ENCODE measurements at regions not wholly inside any gene's neighbourhood (a gene's known extent, or its start where the extent isn't known, plus 50 kb on each side); places are given as distances from the start of the nearest gene placed in this dataset.

DNA sequence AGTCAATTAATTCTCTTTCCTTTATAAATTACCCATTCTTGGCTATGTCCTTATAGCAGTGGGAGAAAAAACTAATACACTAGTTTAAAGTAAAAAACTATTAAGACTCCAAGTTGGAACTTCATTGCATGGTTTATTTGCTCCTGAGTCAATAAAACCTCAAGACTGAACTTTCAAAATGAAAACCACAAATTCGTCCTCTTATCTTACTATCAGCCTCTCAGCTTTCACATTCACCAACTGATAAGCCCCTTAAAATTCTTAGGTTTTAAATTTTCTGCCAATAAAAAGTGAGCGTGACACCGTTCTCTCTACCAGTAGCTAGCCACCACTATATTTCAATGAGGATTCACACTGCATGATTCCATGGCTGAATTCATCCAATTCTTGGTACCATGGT lies 346.4 kb upstream of the NPSR1 start:
- no peaks in the 10 kb centered on the region for H3K36me3 Mint-ChIP-seq
- H3K27ac Mint-ChIP-seq: no peak overlapping the region
- no peak for DNase-seq (ENCODE audit: low spot score in 2 of 2)
- H3K9me3 Mint-ChIP-seq: peaks cover 9 to 10% of the 10 kb centered on the region in 2 donors
- no peak for ATAC-seq

DNA sequence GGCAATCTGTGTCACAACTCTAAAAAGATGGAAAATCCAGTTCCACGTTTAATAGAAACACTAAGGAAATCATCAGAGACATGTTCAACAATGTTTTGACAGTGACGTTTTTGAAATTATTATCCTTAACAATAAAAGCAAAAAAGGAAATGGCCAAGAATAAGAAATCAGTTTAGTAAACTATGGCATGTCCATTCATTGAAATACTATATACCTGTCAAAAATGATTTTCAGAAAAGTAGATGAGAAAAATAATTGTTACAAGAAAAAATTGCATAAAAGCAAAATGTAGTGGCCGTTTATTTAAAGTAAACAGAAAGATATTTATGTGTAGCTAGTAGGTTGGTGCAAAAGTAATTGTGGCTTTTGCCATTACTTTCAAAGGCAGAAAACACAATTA lies 345.4 kb upstream of the NPSR1 start:
- no peak for DNase-seq (ENCODE audit: low spot score in 2 of 2)
- Mint-ChIP-seq H3K9me3 (peaks cover 9 to 10% of the 10 kb centered on the region in 2 donors), H3K27ac (no peak overlapping the region), H3K36me3 (no peaks in the 10 kb centered on the region)
- no peak for ATAC-seq

DNA sequence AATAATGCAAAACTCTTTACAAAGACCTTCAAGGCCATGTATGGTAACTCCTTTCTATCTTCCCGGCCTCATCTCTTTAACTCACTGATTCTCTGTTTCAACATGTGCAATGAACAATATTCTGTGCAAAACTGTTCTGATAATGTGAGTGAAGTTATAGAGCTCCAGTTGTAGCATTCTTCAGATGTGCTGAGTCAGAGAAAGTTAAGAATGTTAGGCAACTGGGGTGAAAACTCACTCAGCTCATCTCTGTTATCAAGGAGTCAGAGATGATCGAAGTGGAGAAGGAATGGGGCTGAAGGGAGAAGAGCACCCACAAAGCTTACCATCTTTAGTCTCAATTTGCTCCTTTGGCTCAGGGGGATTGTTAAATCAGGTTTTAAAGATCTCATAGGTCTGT lies 344.7 kb upstream of the NPSR1 start:
- H3K9me3 Mint-ChIP-seq: peaks cover 9 to 10% of the 10 kb centered on the region in 2 donors
- ATAC-seq: no peak

DNA sequence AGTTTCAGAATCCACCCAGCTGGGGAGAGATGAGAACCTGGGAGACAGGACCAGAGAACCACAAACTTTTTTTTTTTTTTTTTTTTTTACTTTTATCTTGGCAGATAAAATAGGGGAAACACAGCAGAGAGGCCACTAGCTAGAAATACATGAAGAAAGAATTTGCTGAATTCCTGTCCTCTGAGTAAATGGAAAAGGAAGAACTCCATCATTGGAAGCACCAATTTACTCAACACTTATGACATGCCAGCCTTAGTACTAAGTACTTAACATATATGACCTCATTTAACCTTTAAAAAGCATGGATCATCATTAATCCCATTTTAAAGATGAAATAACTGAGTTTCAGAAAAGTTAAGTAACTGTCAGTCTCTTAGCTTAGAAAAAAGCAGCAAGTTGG lies 343.0 kb upstream of the NPSR1 start:
- Mint-ChIP-seq H3K9me3 (peaks cover 9 to 10% of the 10 kb centered on the region in 2 donors), H3K27ac (no peak overlapping the region), H3K36me3 (no peaks in the 10 kb centered on the region)
- no peak for DNase-seq (ENCODE audit: low spot score in 2 of 2)
- no peak for ATAC-seq

More for the DNA sequence above, 344.7 kb upstream of the NPSR1 start:
- no peak for DNase-seq (ENCODE audit: low spot score in 2 of 2)
- Mint-ChIP-seq H3K36me3 (no peaks in the 10 kb centered on the region), H3K27ac (no peak overlapping the region)

DNA sequence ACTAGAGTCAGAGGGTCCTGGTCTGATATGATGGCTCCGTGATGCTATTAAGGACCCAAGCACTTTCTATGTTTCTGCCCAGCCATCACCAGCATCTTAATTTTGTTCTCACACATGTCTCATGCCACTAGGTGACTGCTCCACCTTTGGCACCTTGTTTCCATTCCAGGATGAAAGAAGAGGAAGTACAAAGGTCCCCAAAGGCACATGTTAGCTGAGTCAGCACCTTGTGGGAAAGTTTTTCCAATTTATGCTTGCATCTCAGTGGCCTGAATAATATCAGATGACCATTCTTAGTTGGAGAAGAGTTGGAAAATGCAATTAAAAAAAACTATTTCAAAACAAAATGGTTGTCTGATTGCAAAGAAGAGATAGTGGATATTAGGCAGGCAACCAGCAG lies 341.0 kb upstream of the NPSR1 start:
- no peaks in the 10 kb centered on the region for H3K36me3 Mint-ChIP-seq
- ATAC-seq: no peak

DNA sequence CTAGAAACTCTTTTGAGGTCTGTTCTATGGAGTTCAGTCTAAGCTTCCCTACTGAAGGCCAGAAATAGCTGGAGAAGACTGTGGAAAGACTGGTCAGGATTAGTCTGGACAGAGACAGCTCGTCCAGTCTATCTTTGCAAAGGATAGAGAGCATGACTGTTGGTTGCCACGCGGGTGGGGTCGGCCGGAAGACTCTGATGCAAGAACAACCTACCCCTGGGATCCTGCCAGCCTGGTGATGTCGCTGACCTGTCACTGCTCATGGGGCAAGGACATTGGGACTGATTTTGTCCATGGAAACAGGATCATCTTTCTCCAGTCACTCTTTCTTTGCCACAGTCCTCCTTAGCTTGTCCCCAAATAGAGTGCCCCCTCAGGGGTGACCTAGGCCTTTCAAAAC lies 337.6 kb upstream of the NPSR1 start:
- no peak for ATAC-seq
- no peaks in the 10 kb centered on the region for H3K36me3 Mint-ChIP-seq
- no peak overlapping the region for H3K27ac Mint-ChIP-seq
- DNase-seq (ENCODE audit: low spot score in 2 of 2): no peak
- no peaks in the 10 kb centered on the region for H3K9me3 Mint-ChIP-seq

More for the DNA sequence above, 341.0 kb upstream of the NPSR1 start:
- Mint-ChIP-seq H3K9me3 (peaks cover 6% of the 10 kb centered on the region in 2 donors), H3K27ac (no peak overlapping the region)
- DNase-seq (ENCODE audit: low spot score in 2 of 2): no peak

DNA sequence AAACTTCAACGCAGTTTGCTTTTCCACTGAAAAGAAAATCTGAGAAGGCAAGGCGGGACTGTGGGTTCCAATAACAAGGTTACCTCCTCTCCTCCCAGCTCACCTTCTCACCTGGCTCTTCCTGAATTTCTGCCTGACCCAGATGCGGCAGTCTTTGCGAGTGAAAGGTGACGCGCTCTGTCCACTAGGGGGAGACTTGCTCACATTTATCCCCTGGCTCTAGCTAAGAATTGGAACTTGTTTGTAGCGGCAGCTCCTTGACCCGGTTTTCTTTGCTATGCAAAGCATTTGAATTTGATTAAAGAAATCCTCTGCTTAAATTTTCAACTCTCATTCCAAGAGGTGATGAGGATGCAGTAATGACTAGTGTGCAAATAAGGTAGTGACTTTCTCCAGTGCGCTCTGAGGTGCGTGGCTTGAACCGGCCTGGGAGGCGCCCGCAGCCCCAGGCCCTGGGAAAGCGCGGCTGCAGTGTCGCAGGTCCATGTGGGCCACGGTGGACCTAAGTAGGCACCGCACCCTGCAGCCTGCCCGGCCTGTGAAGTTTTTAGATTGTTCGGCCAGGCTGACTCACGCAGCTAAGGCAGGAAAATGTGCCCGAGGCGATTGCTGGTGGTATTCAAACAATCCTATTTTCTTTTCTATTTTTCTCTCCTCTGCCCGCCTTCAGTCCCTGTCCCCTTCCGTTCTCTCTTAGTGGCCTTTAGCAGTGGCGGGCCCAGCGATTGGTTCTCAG lies 336.9 kb upstream of the NPSR1 start:
- peak; percentile 47 to 76 for ATAC-seq
- no peak overlapping the region for H3K27ac Mint-ChIP-seq
- no peaks in the 10 kb centered on the region for H3K9me3 Mint-ChIP-seq
- no peaks in the 10 kb centered on the region for H3K36me3 Mint-ChIP-seq
- peak in 1 of 2 donors; percentile 22 for DNase-seq (ENCODE audit: low spot score in 2 of 2)

DNA sequence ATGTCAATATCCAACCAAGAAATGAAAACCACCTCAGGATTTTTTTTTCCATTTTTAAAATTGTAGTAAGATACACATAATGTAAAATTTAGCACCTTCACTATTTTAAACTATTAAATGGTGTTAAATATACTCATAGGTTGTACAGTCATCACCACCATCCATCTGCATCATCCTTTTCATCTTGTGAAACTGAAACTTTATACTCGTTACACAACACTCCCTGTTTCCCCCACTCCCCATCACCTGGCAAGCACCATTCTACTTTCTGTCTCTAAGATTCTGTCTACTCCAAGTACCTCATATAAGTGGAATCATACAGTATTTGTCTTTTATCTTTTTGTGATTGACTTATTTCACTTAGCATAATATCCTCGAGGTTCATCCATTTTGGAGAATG lies 335.2 kb upstream of the NPSR1 start:
- DNase-seq (ENCODE audit: low spot score in 2 of 2): peak in 1 of 2 donors; percentile 3
- Mint-ChIP-seq H3K27ac (no peak overlapping the region), H3K9me3 (no peaks in the 10 kb centered on the region), H3K36me3 (no peaks in the 10 kb centered on the region)
- ATAC-seq: peak in 1 of 2 donors; percentile 91

DNA sequence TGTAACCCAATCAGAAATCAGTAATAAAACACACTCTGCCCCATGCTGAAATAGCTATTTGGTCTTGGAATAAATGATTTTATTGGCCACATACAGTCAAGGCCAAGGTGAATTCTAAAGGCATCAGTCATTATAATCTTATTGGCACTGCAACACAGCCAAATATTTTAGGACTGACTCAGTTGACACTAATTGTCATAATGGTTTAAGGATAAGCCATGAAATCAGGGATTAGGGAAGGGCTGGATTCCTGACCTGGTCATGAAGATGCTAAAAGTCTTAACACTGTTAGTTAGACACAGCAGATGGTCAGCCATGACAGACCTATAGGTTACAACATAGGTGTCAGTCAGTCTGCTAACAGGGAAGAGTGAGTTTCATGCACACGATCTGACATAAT lies 330.3 kb upstream of the NPSR1 start:
- Mint-ChIP-seq H3K36me3 (no peaks in the 10 kb centered on the region), H3K27ac (no peak overlapping the region), H3K9me3 (no peaks in the 10 kb centered on the region)
- ATAC-seq: no peak
- no peak for DNase-seq (ENCODE audit: low spot score in 2 of 2)

DNA sequence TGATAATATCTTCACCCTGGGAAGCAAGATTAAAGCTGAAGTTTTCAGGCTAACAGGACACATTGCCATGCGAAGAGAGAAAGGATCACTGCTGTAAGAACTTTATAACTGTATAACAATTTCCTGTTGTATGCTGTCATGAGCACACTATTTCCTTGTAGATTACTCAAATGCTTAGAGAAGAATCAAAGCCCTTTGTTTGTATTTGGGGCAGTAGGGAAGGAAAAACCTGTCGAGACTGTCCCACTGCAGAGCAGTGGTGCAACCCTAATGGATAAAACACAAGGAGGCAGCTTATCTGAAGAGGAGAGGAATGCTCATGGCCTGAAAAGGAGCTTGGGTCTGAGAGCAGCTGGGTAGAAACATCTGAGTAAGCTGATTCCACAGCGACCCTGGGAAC lies 327.7 kb upstream of the NPSR1 start:
- Mint-ChIP-seq H3K27ac (no peak overlapping the region), H3K36me3 (no peaks in the 10 kb centered on the region), H3K9me3 (peaks cover 10 to 12% of the 10 kb centered on the region in 2 donors)
- ATAC-seq (no peak), DNase-seq (ENCODE audit: low spot score in 2 of 2) (no peak)

DNA sequence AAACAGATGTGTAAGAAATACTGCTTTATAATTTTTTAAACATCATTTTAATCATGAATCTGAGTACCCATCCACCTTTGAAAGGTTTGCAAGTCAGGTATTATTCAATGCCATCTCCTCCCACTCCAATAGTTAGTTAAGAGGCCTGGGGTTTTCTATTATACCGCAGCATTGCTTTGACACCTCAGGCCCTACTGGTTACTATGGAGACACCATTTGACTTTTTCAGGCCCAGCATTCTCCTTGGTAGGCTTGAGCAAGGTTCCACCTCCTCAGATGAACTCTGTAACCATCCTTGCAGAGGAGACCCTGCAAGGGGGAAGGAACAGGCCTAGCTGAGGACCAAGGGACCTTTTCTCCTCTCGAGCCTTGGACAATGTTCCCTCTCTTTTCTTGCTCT lies 326.9 kb upstream of the NPSR1 start:
- Mint-ChIP-seq H3K9me3 (peaks cover 10 to 12% of the 10 kb centered on the region in 2 donors), H3K36me3 (no peaks in the 10 kb centered on the region), H3K27ac (no peak overlapping the region)
- no peak for DNase-seq (ENCODE audit: low spot score in 2 of 2)
- no peak for ATAC-seq

DNA sequence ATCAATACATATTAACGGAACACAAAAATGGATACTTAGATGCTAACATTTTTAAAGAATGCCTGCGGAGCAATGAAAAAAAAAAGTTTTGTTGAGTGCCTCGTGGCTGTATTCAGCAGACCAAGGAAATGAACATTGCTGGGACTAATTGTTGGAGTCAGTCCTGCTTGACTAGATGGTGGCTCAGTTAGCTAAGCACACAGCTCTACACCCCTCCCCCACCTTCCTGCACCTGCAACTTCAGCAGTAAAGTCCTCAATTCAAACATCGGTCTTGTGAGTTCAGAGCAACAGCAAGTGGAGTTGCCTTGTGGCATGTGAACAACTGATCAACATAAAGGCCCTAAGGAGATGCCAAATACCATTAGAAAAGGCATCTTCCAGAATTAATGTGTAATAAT lies 326.0 kb upstream of the NPSR1 start:
- Mint-ChIP-seq H3K27ac (no peak overlapping the region), H3K36me3 (no peaks in the 10 kb centered on the region), H3K9me3 (peaks cover 10 to 12% of the 10 kb centered on the region in 2 donors)
- ATAC-seq: no peak
- no peak for DNase-seq (ENCODE audit: low spot score in 2 of 2)

DNA sequence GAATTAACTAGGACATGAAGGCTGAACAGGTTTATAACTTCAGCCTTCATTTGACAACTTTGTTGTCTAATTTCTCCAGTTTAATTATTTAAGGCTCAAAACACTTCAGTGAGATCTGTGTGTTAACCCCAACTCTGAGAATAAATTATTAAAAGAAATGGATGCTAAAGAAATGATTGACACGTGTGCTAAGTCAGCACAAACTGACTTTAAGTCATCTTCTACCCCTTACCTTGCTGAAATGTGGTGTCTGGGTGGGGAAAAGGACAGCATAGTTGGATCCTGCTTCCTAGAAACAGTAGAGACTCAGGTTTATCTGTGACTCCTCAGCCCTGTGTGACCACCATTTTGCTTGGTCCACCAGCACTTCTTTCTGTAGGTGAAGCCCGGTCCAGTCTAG lies 324.8 kb upstream of the NPSR1 start:
- no peak for ATAC-seq
- Mint-ChIP-seq H3K9me3 (peaks cover 14 to 16% of the 10 kb centered on the region in 2 donors), H3K36me3 (no peaks in the 10 kb centered on the region), H3K27ac (no peak overlapping the region)
- DNase-seq (ENCODE audit: low spot score in 2 of 2): no peak

DNA sequence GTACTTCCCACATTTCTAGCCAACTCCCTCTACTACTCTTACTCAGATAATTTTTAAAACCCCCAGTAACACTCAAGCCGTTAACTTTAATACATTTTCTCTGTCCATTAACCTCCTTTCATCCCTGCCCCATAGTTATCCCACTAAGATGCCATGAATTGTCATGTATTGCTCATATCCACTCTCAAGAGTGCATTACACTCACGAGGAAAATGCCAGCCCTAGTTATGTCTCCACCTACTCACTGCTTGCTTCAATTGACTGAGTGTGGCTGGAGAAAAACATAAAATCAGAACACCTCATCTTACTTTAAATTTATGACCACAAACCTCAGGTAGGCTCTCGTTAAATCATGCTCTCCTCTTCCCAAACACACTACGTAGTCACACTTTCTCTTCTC lies 324.1 kb upstream of the NPSR1 start:
- ATAC-seq: no peak
- Mint-ChIP-seq H3K36me3 (no peaks in the 10 kb centered on the region), H3K9me3 (peaks cover 14 to 20% of the 10 kb centered on the region in 2 donors), H3K27ac (no peak overlapping the region)
- DNase-seq (ENCODE audit: low spot score in 2 of 2): no peak

DNA sequence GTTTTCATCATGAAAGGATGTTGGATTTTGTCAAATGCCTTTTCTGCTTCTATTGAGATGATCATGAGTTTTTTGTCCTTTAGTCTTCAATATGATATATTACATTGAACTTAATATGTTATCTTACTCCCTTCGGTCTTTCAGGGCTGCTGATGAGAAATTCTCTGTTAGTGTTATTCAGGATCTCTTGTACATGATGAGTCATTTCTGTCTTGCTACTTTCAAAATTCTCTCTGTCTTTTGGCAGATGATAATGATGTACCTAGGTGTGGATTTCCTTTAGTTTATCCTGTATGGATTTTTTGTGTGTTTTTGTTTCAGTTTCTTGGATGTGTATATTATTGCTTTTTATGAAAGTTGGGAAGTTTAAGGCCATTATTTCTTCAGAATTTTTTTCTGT lies 320.9 kb upstream of the NPSR1 start:
- ATAC-seq (no peak), DNase-seq (ENCODE audit: low spot score in 2 of 2) (no peak)
- H3K27ac Mint-ChIP-seq: no peak overlapping the region
- peaks cover 0 to 6% of the 10 kb centered on the region in 2 donors for H3K36me3 Mint-ChIP-seq
- peaks cover 14 to 26% of the 10 kb centered on the region in 2 donors for H3K9me3 Mint-ChIP-seq

DNA sequence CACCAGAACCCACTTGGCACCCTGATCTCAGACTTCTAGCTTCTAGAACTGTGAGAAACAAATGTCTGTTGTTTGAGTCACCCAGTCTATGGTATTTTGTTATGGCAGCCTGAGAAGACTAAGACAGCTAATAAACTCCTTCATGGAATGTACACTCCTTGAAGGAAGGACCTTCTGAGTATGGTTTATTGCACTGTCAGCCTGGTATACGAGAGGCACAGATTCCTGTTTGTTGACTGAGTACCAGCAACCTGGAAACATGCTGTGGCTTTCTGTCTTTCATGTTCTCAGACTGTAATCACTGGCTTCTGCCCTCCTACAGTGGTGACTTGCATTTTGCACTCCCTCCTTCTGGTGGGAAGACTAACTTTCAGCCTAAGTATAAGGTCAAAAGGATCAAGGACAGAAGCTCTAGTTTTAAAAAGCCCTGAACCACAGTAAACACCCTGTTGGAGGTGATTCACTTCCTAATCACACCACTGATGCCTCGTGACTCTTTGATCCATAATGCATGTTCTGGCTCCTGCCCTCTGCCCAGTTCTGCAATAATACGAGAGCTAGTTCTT lies 319.0 kb upstream of the NPSR1 start:
- DNase-seq (ENCODE audit: low spot score in 2 of 2) (no peak), ATAC-seq (no peak)
- Mint-ChIP-seq H3K36me3 (peaks cover 0 to 6% of the 10 kb centered on the region in 2 donors), H3K27ac (no peak overlapping the region), H3K9me3 (peaks cover 8 to 24% of the 10 kb centered on the region in 2 donors)

DNA sequence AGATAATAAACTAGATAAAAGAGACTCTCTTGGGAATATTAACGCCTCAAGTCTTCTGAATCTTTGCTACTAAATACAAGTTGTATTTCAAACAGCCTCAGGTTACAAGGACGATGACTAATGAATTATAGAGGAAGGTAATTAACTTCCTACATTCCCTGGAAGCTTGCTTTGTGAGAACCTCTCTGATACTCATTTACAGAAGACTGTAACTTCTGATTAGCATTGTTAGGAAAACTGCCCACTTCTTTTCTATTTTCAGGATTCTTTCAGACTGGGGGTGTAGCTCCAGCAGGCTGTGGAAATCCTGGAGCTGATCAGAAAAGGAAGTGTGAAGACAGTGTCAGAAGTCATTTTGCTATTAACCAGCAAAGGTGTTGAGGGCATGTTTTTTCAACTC lies 316.7 kb upstream of the NPSR1 start:
- DNase-seq (ENCODE audit: low spot score in 2 of 2) (no peak), ATAC-seq (no peak)
- no peak overlapping the region for H3K27ac Mint-ChIP-seq

DNA sequence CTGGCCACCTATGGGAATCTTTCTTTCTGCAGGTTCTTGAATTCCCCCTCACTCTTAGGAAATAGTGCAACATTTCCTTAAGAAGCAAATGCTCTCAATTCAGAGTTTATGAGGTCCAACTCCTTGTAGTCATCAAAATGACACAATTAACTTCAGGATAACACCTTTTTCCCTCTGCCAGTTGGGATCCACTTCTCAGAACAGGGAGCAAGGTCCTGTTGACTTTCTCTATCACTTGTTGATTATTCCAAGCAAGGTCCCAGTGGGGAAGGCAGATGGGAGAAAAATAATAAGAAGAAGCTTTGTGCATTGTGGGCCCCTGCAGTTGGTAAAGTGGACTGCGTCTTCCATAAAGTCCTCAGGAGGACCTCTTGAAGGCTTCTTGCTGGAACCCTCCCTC lies 315.6 kb upstream of the NPSR1 start:
- H3K9me3 Mint-ChIP-seq: peaks cover under 1 to 20% of the 10 kb centered on the region in 2 donors
- DNase-seq (ENCODE audit: low spot score in 2 of 2) (no peak), ATAC-seq (no peak)
- H3K27ac Mint-ChIP-seq: no peak overlapping the region
- H3K36me3 Mint-ChIP-seq: peaks cover 0 to 6% of the 10 kb centered on the region in 2 donors

More for the DNA sequence above, 316.7 kb upstream of the NPSR1 start:
- Mint-ChIP-seq H3K36me3 (peaks cover 0 to 6% of the 10 kb centered on the region in 2 donors), H3K9me3 (peaks cover 4 to 23% of the 10 kb centered on the region in 2 donors)

All from activated naive CD4-positive, alpha-beta T cell treated with anti-CD3 and anti-CD28 coated beads, Interleukin-2, amount 50 U/mL, for 72 hours (primary cell).